Chondrocyte (in vitro differentiated cells): ENCODE measurements at regions not wholly inside any gene's neighbourhood (a gene's known extent, or its start where the extent isn't known, plus 50 kb on each side); places are given as distances from the start of the nearest gene placed in this dataset.

ENCODE experiments used
- DNase-seq: peaks from one replicate; pipeline ENCODE4 v3.0.0; 2021; ENCODE audit warnings: mixed read lengths, low spot score
- H3K27ac Mint-ChIP-seq: one replicate; pipeline ENCODE4 v1.8.0; 2021; ENCODE audit warnings: mild to moderate bottlenecking, moderate library complexity, mixed read lengths; ENCODE audit not compliant: unreplicated experiment
- H3K27me3 Mint-ChIP-seq: 2 replicates; pipeline ENCODE4 v1.8.0; 2021; ENCODE audit warnings: low read depth, mixed read lengths
- H3K36me3 Mint-ChIP-seq: 2 replicates; pipeline ENCODE4 v1.8.0; 2021; ENCODE audit warnings: low read depth, mixed read lengths
- H3K4me1 Mint-ChIP-seq: 2 replicates; pipeline ENCODE4 v1.8.0; 2021; ENCODE audit warnings: low read depth, mild to moderate bottlenecking, mixed read lengths
- H3K4me3 Mint-ChIP-seq: one replicate; pipeline ENCODE4 v1.8.0; 2021; ENCODE audit warnings: mild to moderate bottlenecking, moderate library complexity, mixed read lengths; ENCODE audit not compliant: unreplicated experiment
- H3K9me3 Mint-ChIP-seq: 2 replicates; pipeline ENCODE4 v1.8.0; 2021; ENCODE audit warnings: low read depth, mixed read lengths
- CTCF ChIP-seq: fragments of 200-600 bp; sonication (generic); IDR thresholded peaks from 2 replicates; pipeline ENCODE4 v1.5.0; 2021; ENCODE audit warnings: antibody characterized with exemption, mild to moderate bottlenecking, moderate library complexity

GRCh38 chr10:6977398-6978186 is 397.5 kb upstream of the PRKCQ start:
- no peaks in the 10 kb centered on the region for H3K9me3 Mint-ChIP-seq
- TF ChIP-seq CTCF, result no peak
- no peak overlapping the region for H3K27ac Mint-ChIP-seq
- H3K36me3 Mint-ChIP-seq, result no peaks in the 10 kb centered on the region
- peaks cover 9% of the 10 kb centered on the region for H3K27me3 Mint-ChIP-seq
- DNase-seq, result no peak
- H3K4me1 Mint-ChIP-seq, result peaks cover 6% of the 10 kb centered on the region
- H3K4me3 Mint-ChIP-seq, result no peak overlapping the region

GRCh38 chr10:6973899-6974298 is 393.8 kb upstream of the PRKCQ start:
- H3K27me3 Mint-ChIP-seq, result peaks cover 2% of the 10 kb centered on the region
- no peaks in the 10 kb centered on the region for H3K36me3 Mint-ChIP-seq
- no peak for DNase-seq
- H3K4me3 Mint-ChIP-seq, result no peak overlapping the region
- H3K4me1 Mint-ChIP-seq, result no peaks in the 10 kb centered on the region
- no peak overlapping the region for H3K27ac Mint-ChIP-seq
- TF ChIP-seq CTCF, result no peak
- peaks cover under 1% of the 10 kb centered on the region for H3K9me3 Mint-ChIP-seq

GRCh38 chr10:6972226-6972625 is 392.1 kb upstream of the PRKCQ start:
- H3K27ac Mint-ChIP-seq, result no peak overlapping the region
- H3K4me1 Mint-ChIP-seq, result no peaks in the 10 kb centered on the region
- peaks cover 9% of the 10 kb centered on the region for H3K9me3 Mint-ChIP-seq
- TF ChIP-seq CTCF, result no peak
- H3K4me3 Mint-ChIP-seq, result no peak overlapping the region
- H3K36me3 Mint-ChIP-seq, result no peaks in the 10 kb centered on the region
- H3K27me3 Mint-ChIP-seq, result no peaks in the 10 kb centered on the region
- no peak for DNase-seq

GRCh38 chr10:6969659-6970058 is 389.6 kb upstream of the PRKCQ start:
- H3K27me3 Mint-ChIP-seq, result no peaks in the 10 kb centered on the region

GRCh38 chr10:6964543-6964942 is 384.5 kb upstream of the PRKCQ start:
- H3K27me3 Mint-ChIP-seq, result no peaks in the 10 kb centered on the region
- DNase-seq, result no peak
- no peaks in the 10 kb centered on the region for H3K36me3 Mint-ChIP-seq
- peaks cover 9% of the 10 kb centered on the region for H3K9me3 Mint-ChIP-seq
- H3K27ac Mint-ChIP-seq, result no peak overlapping the region
- H3K4me1 Mint-ChIP-seq, result no peaks in the 10 kb centered on the region
- no peak overlapping the region for H3K4me3 Mint-ChIP-seq
- TF ChIP-seq CTCF, result no peak

More at GRCh38 chr10:6969659-6970058, 389.6 kb upstream of the PRKCQ start:
- Mint-ChIP-seq H3K4me3 (no peak overlapping the region), H3K4me1 (no peaks in the 10 kb centered on the region), H3K9me3 (peaks cover 9% of the 10 kb centered on the region), H3K27ac (no peak overlapping the region), H3K36me3 (no peaks in the 10 kb centered on the region)
- no peak for TF ChIP-seq CTCF
- no peak for DNase-seq
